ENCODE measurements at regions not wholly inside any gene's neighbourhood (a gene's known extent, or its start where the extent isn't known, plus 50 kb on each side); places are given as distances from the start of the nearest gene placed in this dataset.

DNA sequence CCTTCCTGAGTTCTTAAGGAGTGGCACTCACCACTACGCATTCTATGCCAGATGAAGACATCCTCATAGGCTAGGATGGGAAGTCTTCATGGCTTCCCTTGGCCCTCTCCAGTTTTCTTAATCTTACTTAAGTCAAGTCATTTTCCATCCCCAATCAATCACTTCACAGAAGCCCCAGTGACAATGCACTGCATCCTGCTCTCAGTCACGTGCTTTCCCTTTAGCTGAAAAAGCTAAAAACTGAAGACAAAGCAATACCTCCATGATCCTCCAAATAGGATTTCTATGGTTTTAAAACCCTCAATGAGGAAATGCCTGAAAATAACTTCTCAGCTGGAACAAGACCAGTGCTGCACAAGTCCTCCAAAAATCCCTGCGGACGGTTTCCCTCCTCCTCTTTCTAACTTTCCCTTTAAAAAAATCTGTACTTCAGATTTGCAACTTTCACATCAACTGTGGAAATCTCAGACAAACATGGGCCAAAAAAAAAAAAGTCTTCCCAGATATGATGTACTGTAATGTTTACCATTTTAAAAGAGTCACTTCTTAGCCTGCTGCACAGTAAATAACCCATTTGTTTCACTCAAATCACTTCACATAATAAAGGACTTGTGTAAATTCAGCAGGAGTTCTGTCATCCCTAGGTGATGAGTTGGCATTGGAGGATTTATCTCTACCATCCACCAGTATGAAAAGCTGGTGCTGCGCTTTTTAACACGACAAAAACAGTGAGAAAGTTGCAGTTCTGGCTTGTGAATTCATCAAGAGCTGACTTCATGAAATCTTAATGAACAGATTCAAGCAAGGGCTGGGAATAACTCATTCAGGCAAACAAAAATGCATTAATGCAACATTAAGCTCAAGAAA, 590.0 kb upstream of the NOX3 start:
- TF ChIP-seq EP300 (IDR thresholded peaks at IDR 0.05), result no peak
- TF ChIP-seq POLR2A (IDR thresholded peaks at IDR 0.05), result no peak
- TF ChIP-seq, protein P1, sequence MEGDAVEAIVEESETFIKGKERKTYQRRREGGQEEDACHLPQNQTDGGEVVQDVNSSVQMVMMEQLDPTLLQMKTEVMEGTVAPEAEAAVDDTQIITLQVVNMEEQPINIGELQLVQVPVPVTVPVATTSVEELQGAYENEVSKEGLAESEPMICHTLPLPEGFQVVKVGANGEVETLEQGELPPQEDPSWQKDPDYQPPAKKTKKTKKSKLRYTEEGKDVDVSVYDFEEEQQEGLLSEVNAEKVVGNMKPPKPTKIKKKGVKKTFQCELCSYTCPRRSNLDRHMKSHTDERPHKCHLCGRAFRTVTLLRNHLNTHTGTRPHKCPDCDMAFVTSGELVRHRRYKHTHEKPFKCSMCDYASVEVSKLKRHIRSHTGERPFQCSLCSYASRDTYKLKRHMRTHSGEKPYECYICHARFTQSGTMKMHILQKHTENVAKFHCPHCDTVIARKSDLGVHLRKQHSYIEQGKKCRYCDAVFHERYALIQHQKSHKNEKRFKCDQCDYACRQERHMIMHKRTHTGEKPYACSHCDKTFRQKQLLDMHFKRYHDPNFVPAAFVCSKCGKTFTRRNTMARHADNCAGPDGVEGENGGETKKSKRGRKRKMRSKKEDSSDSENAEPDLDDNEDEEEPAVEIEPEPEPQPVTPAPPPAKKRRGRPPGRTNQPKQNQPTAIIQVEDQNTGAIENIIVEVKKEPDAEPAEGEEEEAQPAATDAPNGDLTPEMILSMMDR (IDR thresholded peaks at IDR 0.05), result no peak
- no peak for TF ChIP-seq POLR2AphosphoS5 (IDR thresholded peaks at IDR 0.05)
- WGBS, 2 donors, result 63 to 69% methylated on average over 6 of the region's 6 CpGs

DNA sequence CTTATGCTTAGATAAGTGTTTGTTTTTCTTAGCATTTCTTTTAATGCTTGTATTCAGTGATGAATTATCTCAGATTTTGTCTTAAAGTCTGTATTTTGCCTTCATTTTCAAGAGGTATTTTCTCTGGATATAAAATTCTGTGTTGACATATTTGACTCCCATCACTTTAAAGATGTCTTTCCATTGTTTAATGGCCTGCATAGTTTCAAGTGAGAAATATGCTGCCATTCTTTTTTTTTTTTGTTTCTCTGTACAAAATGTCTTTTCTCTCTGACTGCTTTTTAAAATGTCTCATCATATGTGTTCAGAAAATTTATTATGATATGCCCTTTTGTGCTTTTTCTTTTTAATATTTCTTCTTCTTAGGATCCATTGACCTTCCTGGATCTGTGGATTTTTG, 578.0 kb upstream of the NOX3 start:
- H3K27me3 ChIP-seq, result no peaks in the 10 kb centered on the region
- DNase-seq (no peak), ATAC-seq (ENCODE audit: low FRiP score in 2 of 2) (no peak)
- H3K4me3 ChIP-seq, result no peak overlapping the region
- no peaks in the 10 kb centered on the region for H3K4me1 ChIP-seq
- no peak overlapping the region for H3K27ac ChIP-seq
- no peaks in the 10 kb centered on the region for H3K36me3 ChIP-seq
- TF ChIP-seq EP300 (IDR thresholded peaks at IDR 0.05) (no peak), POLR2A (IDR thresholded peaks at IDR 0.05) (no peak), POLR2AphosphoS5 (IDR thresholded peaks at IDR 0.05) (no peak)
- TF ChIP-seq, protein P1 (IDR thresholded peaks at IDR 0.05), result no peak
- peaks cover 0 to 14% (median 0%) of the 10 kb centered on the region in 4 donors for H3K9me3 ChIP-seq

More for the DNA sequence above, 590.0 kb upstream of the NOX3 start:
- Histone ChIP-seq H3K27me3 (no peaks in the 10 kb centered on the region), H3K4me3 (no peak overlapping the region), H3K36me3 (no peaks in the 10 kb centered on the region), H3K4me1 (peaks cover 0 to 3% (median 0%) of the 10 kb centered on the region in 4 donors), H3K27ac (no peak overlapping the region), H3K9me3 (no peaks in the 10 kb centered on the region)
- DNase-seq (no peak), ATAC-seq (ENCODE audit: low FRiP score in 2 of 2) (no peak)

DNA sequence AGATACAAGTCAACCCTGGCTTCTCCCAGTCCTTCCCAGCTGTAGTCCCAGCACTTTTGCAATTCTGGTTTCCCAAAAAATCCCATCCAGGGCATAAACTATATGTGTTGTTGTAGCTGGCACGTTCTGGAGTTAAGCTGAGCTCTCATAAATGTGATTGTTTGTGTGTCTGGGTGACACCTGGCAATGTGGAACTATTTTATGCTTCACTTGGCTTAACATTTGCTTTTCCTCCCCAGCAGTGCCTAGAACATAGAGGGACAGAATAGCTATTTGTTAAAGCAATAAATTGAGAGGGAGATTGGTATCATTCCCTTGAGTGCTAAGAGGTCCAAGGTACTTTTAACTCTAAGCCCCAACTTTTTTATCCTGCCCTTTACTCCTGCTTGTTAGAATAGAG, 575.9 kb upstream of the NOX3 start:
- H3K9me3 ChIP-seq, result peaks cover 0 to 14% (median 0%) of the 10 kb centered on the region in 4 donors
- H3K4me3 ChIP-seq, result no peak overlapping the region
- H3K27me3 ChIP-seq, result no peaks in the 10 kb centered on the region
- DNase-seq (no peak), ATAC-seq (ENCODE audit: low FRiP score in 2 of 2) (no peak)
- H3K36me3 ChIP-seq, result no peaks in the 10 kb centered on the region
- no peak overlapping the region for H3K27ac ChIP-seq
- TF ChIP-seq POLR2AphosphoS5 (IDR thresholded peaks at IDR 0.05) (no peak), EP300 (IDR thresholded peaks at IDR 0.05) (no peak), POLR2A (IDR thresholded peaks at IDR 0.05) (no peak)
- TF ChIP-seq, protein P1 (IDR thresholded peaks at IDR 0.05), result no peak
- H3K4me1 ChIP-seq, result no peaks in the 10 kb centered on the region
- WGBS, 2 donors, result 60 to 67% methylated on average over 1 of the region's 1 CpG

DNA sequence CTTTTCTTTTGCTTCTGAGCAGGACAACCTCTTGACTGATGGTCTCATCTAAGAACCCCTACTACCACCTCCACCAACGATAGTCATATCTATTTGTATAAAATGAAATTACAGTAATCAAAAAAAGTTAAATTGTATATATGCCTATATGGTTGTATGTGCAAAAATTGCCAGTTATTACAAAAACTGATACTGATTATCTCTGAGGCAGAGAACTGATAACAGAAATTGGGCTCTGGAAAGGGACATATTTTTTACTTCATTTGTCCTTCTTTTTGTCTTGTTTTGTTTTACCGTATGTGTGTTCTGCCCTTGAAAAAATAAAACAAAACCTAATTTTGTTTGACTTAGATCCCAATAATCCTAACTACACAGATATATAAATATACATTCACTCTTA, 574.4 kb upstream of the NOX3 start:
- Histone ChIP-seq H3K4me1 (no peaks in the 10 kb centered on the region), H3K9me3 (peaks cover 0 to 18% (median 0%) of the 10 kb centered on the region in 4 donors), H3K27me3 (no peaks in the 10 kb centered on the region), H3K27ac (no peak overlapping the region), H3K4me3 (no peak overlapping the region), H3K36me3 (no peaks in the 10 kb centered on the region)
- no peak for TF ChIP-seq POLR2A (IDR thresholded peaks at IDR 0.05)
- TF ChIP-seq, protein P1 (IDR thresholded peaks at IDR 0.05), result no peak
- TF ChIP-seq EP300 (IDR thresholded peaks at IDR 0.05), result no peak
- no peak for TF ChIP-seq POLR2AphosphoS5 (IDR thresholded peaks at IDR 0.05)
- no peak for DNase-seq
- ATAC-seq (ENCODE audit: low FRiP score in 2 of 2), result no peak
- WGBS, 2 donors, result 86 to 96% methylated on average over 2 of the region's 2 CpGs

Data from upper lobe of left lung (tissue), 6 donors.